ENCODE measurements at regions not wholly inside any gene's neighbourhood (a gene's known extent, or its start where the extent isn't known, plus 50 kb on each side); places are given as distances from the start of the nearest gene placed in this dataset.
"Not testable (repeated sequence)": the region's sequence is repeated elsewhere in the genome, so short reads cannot be mapped to it uniquely, and the experiment has no call there.

DNA sequence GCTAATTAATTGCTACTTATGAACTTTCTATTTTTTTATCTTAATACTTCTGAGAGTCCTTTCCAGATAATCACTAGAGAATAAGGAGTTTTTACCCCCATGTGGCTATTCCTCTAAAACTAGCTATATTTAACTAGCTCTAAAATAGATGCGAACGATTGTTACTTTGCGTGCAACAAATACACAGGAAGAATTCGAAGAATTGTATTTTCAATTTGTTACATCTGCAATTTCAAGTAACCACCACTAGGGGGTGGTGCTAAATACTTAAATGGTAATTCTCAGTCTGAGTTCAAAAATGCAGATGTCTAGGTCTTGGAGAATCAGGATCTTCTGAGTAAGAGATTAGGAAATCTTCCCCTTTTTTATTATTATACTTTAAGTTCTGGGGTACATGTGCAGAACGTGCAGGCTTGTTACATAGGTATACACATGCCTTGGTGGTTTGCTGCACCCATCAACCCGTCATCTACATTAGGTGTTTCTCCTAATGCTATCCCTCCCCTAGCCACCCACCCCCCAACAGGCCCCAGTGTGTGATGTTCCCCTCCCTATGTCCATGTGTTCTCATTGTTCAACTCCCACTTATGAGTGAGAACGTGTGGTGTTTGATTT, 80.9 kb upstream of the KIF2A start:
- H3K9me3 ChIP-seq; ATAC-seq; H3K27ac ChIP-seq; H3K36me3 ChIP-seq; H3K4me1 ChIP-seq; H3K4me3 ChIP-seq; intact Hi-C loops (cut with DNase I); DNase-seq; H3K27me3 ChIP-seq (ENCODE audit: low read depth): not testable (repeated sequence)
- TF ChIP-seq, protein P1, sequence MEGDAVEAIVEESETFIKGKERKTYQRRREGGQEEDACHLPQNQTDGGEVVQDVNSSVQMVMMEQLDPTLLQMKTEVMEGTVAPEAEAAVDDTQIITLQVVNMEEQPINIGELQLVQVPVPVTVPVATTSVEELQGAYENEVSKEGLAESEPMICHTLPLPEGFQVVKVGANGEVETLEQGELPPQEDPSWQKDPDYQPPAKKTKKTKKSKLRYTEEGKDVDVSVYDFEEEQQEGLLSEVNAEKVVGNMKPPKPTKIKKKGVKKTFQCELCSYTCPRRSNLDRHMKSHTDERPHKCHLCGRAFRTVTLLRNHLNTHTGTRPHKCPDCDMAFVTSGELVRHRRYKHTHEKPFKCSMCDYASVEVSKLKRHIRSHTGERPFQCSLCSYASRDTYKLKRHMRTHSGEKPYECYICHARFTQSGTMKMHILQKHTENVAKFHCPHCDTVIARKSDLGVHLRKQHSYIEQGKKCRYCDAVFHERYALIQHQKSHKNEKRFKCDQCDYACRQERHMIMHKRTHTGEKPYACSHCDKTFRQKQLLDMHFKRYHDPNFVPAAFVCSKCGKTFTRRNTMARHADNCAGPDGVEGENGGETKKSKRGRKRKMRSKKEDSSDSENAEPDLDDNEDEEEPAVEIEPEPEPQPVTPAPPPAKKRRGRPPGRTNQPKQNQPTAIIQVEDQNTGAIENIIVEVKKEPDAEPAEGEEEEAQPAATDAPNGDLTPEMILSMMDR (IDR thresholded peaks at IDR 0.05): peak; percentile 46

DNA sequence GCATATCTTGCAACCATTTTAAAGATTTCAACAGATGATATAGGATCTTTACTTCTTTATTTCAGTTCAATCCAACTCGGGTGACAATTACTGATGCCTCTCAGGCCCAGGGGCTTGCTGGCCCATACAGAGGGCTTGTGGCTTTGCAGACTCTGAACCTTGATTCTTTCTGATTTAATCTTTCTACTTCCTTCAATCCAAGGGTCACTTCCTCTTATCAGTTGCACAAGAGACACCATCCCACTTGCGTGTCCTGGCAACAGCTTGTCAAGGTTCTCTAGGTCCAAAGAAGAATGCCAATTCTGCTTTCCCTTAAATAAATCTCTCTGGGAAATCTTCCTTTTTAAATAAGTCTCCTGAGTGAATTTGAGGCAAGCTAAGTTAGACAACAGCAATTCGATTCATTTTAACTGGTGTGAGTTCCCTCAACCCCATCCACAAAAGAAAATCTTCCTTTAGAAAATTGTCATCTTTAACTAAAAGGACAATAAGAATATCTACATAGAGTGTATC, 75.1 kb upstream of the KIF2A start:
- intact Hi-C loops (cut with DNase I); H3K36me3 ChIP-seq; ATAC-seq; H3K27ac ChIP-seq; DNase-seq; H3K9me3 ChIP-seq; H3K4me1 ChIP-seq; H3K27me3 ChIP-seq (ENCODE audit: low read depth); H3K4me3 ChIP-seq: not testable (repeated sequence)

GRCh38 chr5:62231576-62231975, 74.4 kb upstream of the KIF2A start:
- no peaks in the 10 kb centered on the region for H3K36me3 ChIP-seq
- TF ChIP-seq, protein P1 (IDR thresholded peaks at IDR 0.05): no peak
- no peaks in the 10 kb centered on the region for H3K9me3 ChIP-seq
- no peak for DNase-seq
- ATAC-seq: no peak
- no peaks in the 10 kb centered on the region for H3K27me3 ChIP-seq (ENCODE audit: low read depth)
- no peak overlapping the region for H3K27ac ChIP-seq
- H3K4me1 ChIP-seq: no peaks in the 10 kb centered on the region
- no peak overlapping the region for H3K4me3 ChIP-seq
- intact Hi-C loops (cut with DNase I): no loop called here

- H3K27me3 ChIP-seq (ENCODE audit: low read depth); H3K27ac ChIP-seq; ATAC-seq; H3K4me1 ChIP-seq; H3K4me3 ChIP-seq; H3K9me3 ChIP-seq; DNase-seq; H3K36me3 ChIP-seq; intact Hi-C loops (cut with DNase I): not testable (repeated sequence)
Observed at GRCh38 chr5:62232218-62232617, 73.8 kb upstream of the KIF2A start.

DNA sequence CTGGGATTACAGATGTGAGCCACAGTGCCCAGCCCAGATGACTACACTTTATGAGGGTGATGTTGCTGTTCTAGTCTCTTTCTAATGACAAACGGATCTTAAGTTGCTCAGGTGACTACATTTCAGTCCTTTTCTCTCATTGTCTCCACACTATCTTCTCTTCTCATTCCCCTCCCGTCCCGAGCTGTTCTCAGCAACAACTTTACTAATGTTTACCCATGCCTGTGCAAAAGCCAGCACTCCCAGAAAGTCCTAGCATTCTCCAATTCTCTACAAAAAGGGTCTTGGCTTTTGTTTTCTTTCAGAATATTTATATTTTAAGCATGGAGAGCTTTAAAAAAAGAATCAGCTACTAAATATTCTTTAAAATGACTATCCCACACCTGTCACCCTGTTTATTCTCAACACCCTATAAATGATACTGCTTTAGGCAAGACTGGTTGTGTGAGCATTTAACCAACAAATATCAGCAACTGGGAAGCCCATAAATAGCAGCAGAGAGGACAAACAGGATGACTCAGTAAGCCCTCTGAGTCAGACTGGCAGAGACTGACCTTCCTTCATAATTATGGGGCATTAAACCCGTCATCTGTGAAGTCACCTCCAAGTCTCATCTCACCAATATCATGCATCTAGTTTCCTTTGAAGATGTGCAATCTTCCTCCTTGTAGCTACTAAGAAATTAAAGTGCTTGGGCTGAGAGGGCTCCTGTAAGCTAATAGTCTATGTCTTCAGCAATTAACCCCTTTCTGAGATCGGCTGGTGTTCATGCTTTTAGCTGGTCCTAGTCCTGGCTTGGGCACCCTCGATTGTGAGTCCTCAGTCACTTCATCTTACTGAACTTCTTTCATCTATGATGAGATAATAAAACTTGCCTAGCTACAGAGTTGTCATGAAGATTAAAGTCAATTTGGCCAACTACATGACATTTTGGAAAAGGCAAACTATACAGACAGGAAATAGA, 72.6 kb upstream of the KIF2A start:
- H3K9me3 ChIP-seq; H3K36me3 ChIP-seq; H3K27me3 ChIP-seq (ENCODE audit: low read depth); H3K4me1 ChIP-seq; intact Hi-C loops (cut with DNase I); H3K4me3 ChIP-seq; DNase-seq; ATAC-seq; H3K27ac ChIP-seq: not testable (repeated sequence)

DNA sequence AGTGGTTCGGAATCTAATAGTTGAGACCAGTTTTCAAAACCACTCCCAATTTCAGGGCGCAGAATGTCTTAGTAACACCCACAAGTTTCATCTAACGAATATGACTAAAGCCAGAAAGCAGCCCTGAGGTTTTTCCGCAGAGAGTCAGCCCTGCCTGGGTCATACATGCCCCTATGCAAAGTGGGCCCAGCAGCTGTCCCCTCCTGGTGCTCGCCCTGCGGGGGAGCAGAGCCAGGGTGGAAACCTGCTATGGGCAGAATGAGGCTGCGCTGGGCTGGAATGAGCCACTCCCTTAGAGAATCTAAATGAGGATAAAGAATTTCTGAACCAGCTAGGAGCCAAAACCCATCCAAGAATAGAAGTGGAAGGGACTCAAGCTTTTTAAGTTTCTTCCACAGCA, 69.4 kb upstream of the KIF2A start:
- H3K4me3 ChIP-seq; H3K36me3 ChIP-seq; intact Hi-C loops (cut with DNase I); H3K9me3 ChIP-seq; H3K27me3 ChIP-seq (ENCODE audit: low read depth); H3K27ac ChIP-seq; H3K4me1 ChIP-seq; DNase-seq: not testable (repeated sequence)
- ATAC-seq: peak; percentile 37 to 65

DNA sequence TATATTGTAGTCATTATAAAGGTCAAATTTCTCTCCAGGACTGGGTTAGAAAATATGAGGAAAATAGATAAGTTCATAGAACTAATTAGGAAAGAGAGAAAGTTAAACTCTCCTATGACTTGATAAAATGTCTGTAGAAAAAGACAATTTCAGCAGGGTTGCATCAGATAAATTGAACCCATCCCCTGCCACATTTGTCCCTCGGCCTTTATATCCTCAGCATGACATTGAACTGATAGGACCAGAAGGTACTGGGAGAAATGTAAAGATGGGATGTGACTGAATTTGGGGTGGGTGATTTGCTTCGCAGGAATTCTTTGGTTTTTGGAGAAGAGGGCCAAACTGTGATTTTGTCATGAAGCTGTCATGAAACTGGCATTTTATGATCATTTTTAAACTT, 68.1 kb upstream of the KIF2A start:
- H3K9me3 ChIP-seq; H3K27me3 ChIP-seq (ENCODE audit: low read depth); ATAC-seq; H3K36me3 ChIP-seq; H3K27ac ChIP-seq; intact Hi-C loops (cut with DNase I); H3K4me3 ChIP-seq; DNase-seq; H3K4me1 ChIP-seq: not testable (repeated sequence)

DNA sequence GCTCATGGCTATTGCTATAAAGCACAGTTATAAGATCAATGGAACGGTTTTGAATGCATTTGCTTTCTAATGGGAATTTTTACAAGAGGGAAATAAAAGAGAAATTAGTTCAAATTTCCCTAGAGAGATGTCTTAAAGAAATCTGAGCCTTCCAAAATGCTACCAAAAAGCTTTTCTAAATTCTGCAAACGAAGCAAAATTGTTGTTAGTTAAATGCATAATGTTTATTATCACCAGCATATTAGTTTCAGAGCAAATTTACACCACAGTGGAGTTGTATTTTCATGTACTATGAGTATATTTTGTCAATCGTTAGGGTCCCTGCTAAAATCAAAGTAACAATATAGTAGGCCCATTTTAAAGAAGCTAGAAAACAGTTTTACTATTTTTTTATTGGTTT, 67.4 kb upstream of the KIF2A start:
- H3K4me1 ChIP-seq; H3K36me3 ChIP-seq; ATAC-seq; intact Hi-C loops (cut with DNase I); H3K27me3 ChIP-seq (ENCODE audit: low read depth); H3K9me3 ChIP-seq; H3K27ac ChIP-seq; H3K4me3 ChIP-seq; DNase-seq: not testable (repeated sequence)

DNA sequence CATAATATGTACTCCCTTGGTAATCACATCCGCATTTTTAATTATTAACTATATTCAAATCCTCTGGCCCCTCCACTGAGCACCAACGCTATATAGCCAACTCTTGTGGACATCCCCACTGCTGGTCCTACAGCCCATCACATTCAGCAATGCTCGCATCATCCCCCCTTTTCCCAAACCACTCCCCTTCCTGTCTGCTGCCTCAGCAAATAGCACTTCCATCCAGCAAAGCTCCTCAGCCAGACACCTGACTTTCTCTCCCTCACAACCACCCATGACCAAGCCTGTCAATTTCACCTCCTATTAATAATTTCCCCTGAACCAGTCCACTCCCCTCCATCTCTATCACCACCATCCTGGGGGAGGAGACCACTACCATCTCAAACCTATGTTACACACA, 65.5 kb upstream of the KIF2A start:
- DNase-seq; ATAC-seq; H3K27me3 ChIP-seq (ENCODE audit: low read depth); H3K4me3 ChIP-seq; H3K9me3 ChIP-seq; H3K4me1 ChIP-seq; H3K36me3 ChIP-seq; intact Hi-C loops (cut with DNase I); H3K27ac ChIP-seq: not testable (repeated sequence)

GRCh38 chr5:62242000-62242399, 64.0 kb upstream of the KIF2A start:
- DNase-seq; H3K27me3 ChIP-seq (ENCODE audit: low read depth); H3K4me3 ChIP-seq; H3K9me3 ChIP-seq; H3K4me1 ChIP-seq; H3K36me3 ChIP-seq; ATAC-seq; intact Hi-C loops (cut with DNase I); H3K27ac ChIP-seq: not testable (repeated sequence)

DNA sequence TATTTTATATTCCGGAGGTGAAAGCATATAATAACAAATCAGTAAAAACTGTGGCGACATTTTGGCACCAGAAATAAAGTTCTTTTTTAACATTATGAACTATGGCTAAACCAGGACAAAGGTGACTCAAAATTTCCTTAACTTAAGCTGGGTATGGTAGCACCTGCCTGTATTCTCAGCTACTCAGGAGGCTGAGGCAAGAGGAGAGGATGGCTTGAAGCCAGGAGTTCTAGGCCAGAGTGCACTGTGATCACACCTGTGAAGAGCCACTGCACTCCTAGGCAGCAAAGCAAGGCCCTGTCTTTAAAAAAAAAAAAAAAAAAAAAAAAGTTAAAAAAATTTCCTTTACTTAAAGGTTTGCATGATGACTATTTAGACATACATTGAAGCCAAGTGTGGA, 63.0 kb upstream of the KIF2A start:
- intact Hi-C loops (cut with DNase I); H3K4me3 ChIP-seq; ATAC-seq; H3K4me1 ChIP-seq; H3K27me3 ChIP-seq (ENCODE audit: low read depth); H3K9me3 ChIP-seq; H3K36me3 ChIP-seq; H3K27ac ChIP-seq; DNase-seq: not testable (repeated sequence)

DNA sequence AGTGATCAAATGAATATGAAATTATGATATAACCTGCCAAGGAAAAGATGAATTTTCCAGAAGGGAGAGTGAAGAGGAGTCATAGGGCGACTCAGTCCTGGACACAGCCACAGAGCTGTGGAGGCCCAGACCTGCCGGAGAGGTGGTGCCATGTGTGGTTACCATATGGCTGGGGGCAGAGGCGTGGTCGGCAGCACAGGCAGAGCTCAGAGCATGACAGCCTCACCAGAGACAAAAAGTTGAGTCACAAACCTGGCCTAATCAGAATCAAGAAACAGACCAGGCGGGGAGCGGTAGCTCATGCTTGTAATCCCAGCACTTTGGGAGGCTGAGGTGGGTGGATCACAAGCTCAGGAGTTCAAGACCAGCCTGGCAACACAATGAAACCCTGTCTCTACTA, 57.8 kb upstream of the KIF2A start:
- DNase-seq; H3K9me3 ChIP-seq; H3K27ac ChIP-seq; intact Hi-C loops (cut with DNase I); H3K27me3 ChIP-seq (ENCODE audit: low read depth); H3K4me3 ChIP-seq; H3K36me3 ChIP-seq; H3K4me1 ChIP-seq; ATAC-seq: not testable (repeated sequence)

Measured in lower lobe of right lung (tissue), 2 donors.